ENCODE measurements at regions not wholly inside any gene's neighbourhood (a gene's known extent, or its start where the extent isn't known, plus 50 kb on each side); places are given as distances from the start of the nearest gene placed in this dataset.

- no peaks in the 10 kb centered on the region for H4K20me1 ChIP-seq (ENCODE audit: insufficient read depth)
- H3K27ac ChIP-seq (ENCODE audit: low read depth in 2 of 2, low read length in 1 of 2): no peak overlapping the region
- H3K9me2 ChIP-seq: no peaks in the 10 kb centered on the region
- no peaks in the 10 kb centered on the region for H3K79me2 ChIP-seq (ENCODE audit: insufficient read depth)
- no peaks in the 10 kb centered on the region for H3K9me3 ChIP-seq
- H3F3A ChIP-seq (replicated peaks; ENCODE audit: insufficient read depth): peaks cover 6% of the 10 kb centered on the region
- no peak overlapping the region for H3K4me3 ChIP-seq (ENCODE audit: low read depth in 2 of 2, low read length in 1 of 2)
- no peak overlapping the region for H3K9ac ChIP-seq
- DNase-seq: no peak
- POLR2A ChIA-PET: no interaction called here
- H3K27me3 ChIP-seq (ENCODE audit: insufficient read depth): no peaks in the 10 kb centered on the region
- TF ChIP-seq SMC3 (IDR thresholded peaks at IDR 0.05; ENCODE audit: low read depth, low read length): no peak
- TF ChIP-seq EZH2phosphoT487 (IDR thresholded peaks at IDR 0.05; ENCODE audit: borderline replicate concordance, low read depth): no peak
- TF ChIP-seq GATA2 (CRISPR knock-in tag; IDR thresholded peaks at IDR 0.05): no peak
- no peak for TF ChIP-seq MAX (IDR thresholded peaks at IDR 0.05; ENCODE audit: low read depth)
- no peak for TF ChIP-seq USF2 (IDR thresholded peaks at IDR 0.05; ENCODE audit: borderline replicate concordance, low read depth, low read length)
- TF ChIP-seq MXI1 (IDR thresholded peaks at IDR 0.05; ENCODE audit: low read depth, low read length): no peak
- TF ChIP-seq RXRA (IDR thresholded peaks at IDR 0.05; ENCODE audit: borderline replicate concordance, low read depth): no peak
- no peak for TF ChIP-seq CHD2 (IDR thresholded peaks at IDR 0.05; ENCODE audit: low read length, partially characterized antibody)
- no peak for TF ChIP-seq IRF3 (IDR thresholded peaks at IDR 0.05; ENCODE audit: low read depth, low read length)
- H3K4me1 ChIP-seq (ENCODE audit: control insufficient read depth in 1 of 2, insufficient read depth in 2 of 2, low read depth in 1 of 2, low read length in 1 of 2): no peaks in the 10 kb centered on the region; a peak in 2 of 4 replicates
- H3K4me2 ChIP-seq: no peak overlapping the region
- no peak overlapping the region for H2AFZ ChIP-seq (ENCODE audit: low read depth)
- CTCF ChIA-PET: no interaction called here
- no peaks in the 10 kb centered on the region for H3K36me3 ChIP-seq (replicated peaks in 1 of 2; ENCODE audit: control insufficient read depth in 1 of 2, insufficient read depth in 2 of 2, low read length in 1 of 2)
Observed at GRCh38 chr1:222068937-222069336, 327.0 kb upstream of the DUSP10 start.

GRCh38 chr1:222068101-222068500 is 326.2 kb upstream of the DUSP10 start:
- no peaks in the 10 kb centered on the region for H3K27me3 ChIP-seq (ENCODE audit: insufficient read depth)
- ChIA-PET POLR2A (no interaction called here), CTCF (no interaction called here)
- no peak overlapping the region for H3K27ac ChIP-seq (ENCODE audit: low read depth in 2 of 2, low read length in 1 of 2)
- no peaks in the 10 kb centered on the region for H3K79me2 ChIP-seq (ENCODE audit: insufficient read depth)
- no peaks in the 10 kb centered on the region for H3K36me3 ChIP-seq (replicated peaks in 1 of 2; ENCODE audit: control insufficient read depth in 1 of 2, insufficient read depth in 2 of 2, low read length in 1 of 2)
- H3K9me3 ChIP-seq: no peaks in the 10 kb centered on the region
- H3K9ac ChIP-seq: no peak overlapping the region
- H3F3A ChIP-seq (replicated peaks; ENCODE audit: insufficient read depth): peaks cover 3% of the 10 kb centered on the region
- H3K4me2 ChIP-seq: no peak overlapping the region
- H4K20me1 ChIP-seq (ENCODE audit: insufficient read depth): no peaks in the 10 kb centered on the region
- no peak for DNase-seq
- H3K9me2 ChIP-seq: no peaks in the 10 kb centered on the region
- 67% methylated on average over 6 of the region's 6 CpGs for WGBS (ENCODE audit: low lambda C conversion rate)
- no peaks in the 10 kb centered on the region; a peak in 2 of 4 replicates for H3K4me1 ChIP-seq (ENCODE audit: control insufficient read depth in 1 of 2, insufficient read depth in 2 of 2, low read depth in 1 of 2, low read length in 1 of 2)
- no peak for TF ChIP-seq IRF3 (IDR thresholded peaks at IDR 0.05; ENCODE audit: low read depth, low read length)
- no peak for TF ChIP-seq NFIC (IDR thresholded peaks at IDR 0.05; ENCODE audit: borderline replicate concordance)
- TF ChIP-seq FOSL2 (IDR thresholded peaks at IDR 0.05; ENCODE audit: borderline replicate concordance, low read depth): no peak
- no peak for TF ChIP-seq CHD2 (IDR thresholded peaks at IDR 0.05; ENCODE audit: low read length, partially characterized antibody)
- TF ChIP-seq MEF2A (IDR thresholded peaks at IDR 0.05; ENCODE audit: borderline replicate concordance, low read depth): no peak
- no peak for TF ChIP-seq NRF1 (IDR thresholded peaks at IDR 0.05; ENCODE audit: low read depth, low read length)
- no peak overlapping the region for H3K4me3 ChIP-seq (ENCODE audit: low read depth in 2 of 2, low read length in 1 of 2)
- no peak overlapping the region for H2AFZ ChIP-seq (ENCODE audit: low read depth)
